H7 (cell line): ENCODE measurements at regions not wholly inside any gene's neighbourhood (a gene's known extent, or its start where the extent isn't known, plus 50 kb on each side); places are given as distances from the start of the nearest gene placed in this dataset.
"Not testable (repeated sequence)": the region's sequence is repeated elsewhere in the genome, so short reads cannot be mapped to it uniquely, and the experiment has no call there.

Experiments used
- DNase-seq: peaks from one replicate; pipeline ENCODE4 v3.0.0; 2012
- H3K27me3 ChIP-seq: 2 replicates; pipeline ENCODE4 v1.6.0; 2011; ENCODE audit warnings: mild to moderate bottlenecking, low read length; ENCODE audit not compliant: control insufficient read depth, insufficient read depth
- H3K36me3 ChIP-seq: replicated peaks from 2 replicates; pipeline ENCODE4 v1.5.1; 2011; ENCODE audit warnings: low read length; ENCODE audit not compliant: control insufficient read depth, insufficient read depth
- H3K4me3 ChIP-seq: 2 replicates; pipeline ENCODE4 v1.5.1; 2011; ENCODE audit warnings: low read depth, mild to moderate bottlenecking, control low read depth, low read length, moderate library complexity; ENCODE audit not compliant: insufficient read depth

DNA sequence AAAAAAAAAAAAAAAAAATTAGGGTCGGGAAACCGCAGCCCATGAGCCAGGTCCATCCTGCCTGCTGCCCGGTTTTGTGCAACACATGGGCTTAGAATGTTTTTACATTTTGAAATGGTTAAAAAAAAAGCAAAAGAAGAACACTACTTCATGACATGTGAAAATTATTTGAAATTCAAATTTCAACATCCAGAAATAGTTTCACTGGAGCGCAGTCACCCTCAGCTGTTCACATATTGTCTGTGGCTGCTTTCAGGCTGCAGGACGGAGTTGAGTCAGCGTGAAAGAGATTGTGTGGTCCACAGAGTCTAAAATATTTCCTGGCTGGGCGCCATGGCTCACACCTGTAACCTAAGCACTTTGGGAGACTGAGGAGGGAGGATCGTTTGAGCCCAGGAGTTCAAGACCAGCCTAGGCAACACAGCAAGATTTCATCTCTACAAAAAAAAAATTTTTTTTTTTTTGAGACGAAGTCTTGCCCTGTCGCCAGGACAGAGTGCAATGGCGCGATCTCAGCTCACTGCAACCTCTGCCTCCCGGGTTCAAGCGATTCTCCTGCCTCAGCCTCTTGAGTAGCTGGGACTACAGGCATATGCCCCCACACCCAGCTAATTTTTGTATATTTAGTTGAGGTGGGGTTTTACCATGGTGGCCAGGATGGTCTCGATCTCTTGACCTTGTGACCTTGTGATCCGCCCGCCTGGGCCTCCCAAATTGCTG lies 63.9 kb upstream of the ECHDC3 start:
- no peaks in the 10 kb centered on the region for H3K36me3 ChIP-seq
- no peak overlapping the region for H3K4me3 ChIP-seq
- H3K27me3 ChIP-seq = no peaks in the 10 kb centered on the region; the same call in 1 of the 2 replicates
- DNase-seq = no peak

DNA sequence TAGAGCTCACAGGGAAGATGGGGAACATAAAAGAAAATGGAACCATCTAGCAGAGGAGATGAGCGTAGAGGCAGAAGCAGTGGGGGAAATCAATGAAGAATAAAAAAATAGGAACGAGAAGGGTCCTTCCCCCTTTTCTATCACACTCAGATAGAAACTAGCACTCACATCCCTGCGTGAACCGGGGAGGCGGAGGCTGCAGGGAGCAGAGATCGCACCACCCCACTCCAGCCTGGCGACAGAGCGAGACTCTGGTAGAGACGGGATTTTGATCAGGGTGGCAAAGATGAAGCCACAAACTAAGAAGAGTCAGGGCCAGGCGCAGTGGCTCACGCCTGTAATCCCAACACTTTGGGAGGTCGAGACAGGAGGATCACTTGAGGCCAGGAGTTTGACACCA lies 64.7 kb upstream of the ECHDC3 start:
- no peaks in the 10 kb centered on the region for H3K36me3 ChIP-seq
- H3K27me3 ChIP-seq = no peaks in the 10 kb centered on the region; the same call in 1 of the 2 replicates
- DNase-seq = no peak
- no peak overlapping the region for H3K4me3 ChIP-seq

- Histone ChIP-seq H3K4me3 (no peak overlapping the region), H3K36me3 (no peaks in the 10 kb centered on the region), H3K27me3 (no peaks in the 10 kb centered on the region)
- DNase-seq = no peak
Observed at GRCh38 chr10:11673346-11674280, 62.2 kb upstream of the USP6NL start.

DNA sequence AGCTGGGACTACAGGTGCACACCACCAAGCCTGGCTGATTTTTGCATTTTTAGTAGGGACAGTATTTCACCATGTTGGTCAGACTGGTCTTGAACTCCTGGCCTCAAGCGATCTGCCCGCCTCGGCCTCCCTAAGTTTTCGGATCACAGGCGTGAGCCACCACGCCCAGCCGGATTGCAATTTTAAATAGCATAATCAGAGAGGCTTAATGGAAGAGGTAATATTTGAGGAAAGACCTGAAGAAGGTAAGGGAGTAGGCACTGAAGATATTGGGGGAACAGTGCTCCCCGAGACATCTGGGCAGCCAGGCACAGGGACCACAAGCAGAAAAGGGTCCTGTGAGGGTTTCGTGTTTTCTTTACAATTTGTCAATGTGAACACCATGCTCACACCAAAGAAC lies 61.4 kb upstream of the USP6NL start:
- Histone ChIP-seq H3K27me3 (no peaks in the 10 kb centered on the region), H3K36me3 (no peaks in the 10 kb centered on the region), H3K4me3 (no peak overlapping the region)
- DNase-seq = no peak

DNA sequence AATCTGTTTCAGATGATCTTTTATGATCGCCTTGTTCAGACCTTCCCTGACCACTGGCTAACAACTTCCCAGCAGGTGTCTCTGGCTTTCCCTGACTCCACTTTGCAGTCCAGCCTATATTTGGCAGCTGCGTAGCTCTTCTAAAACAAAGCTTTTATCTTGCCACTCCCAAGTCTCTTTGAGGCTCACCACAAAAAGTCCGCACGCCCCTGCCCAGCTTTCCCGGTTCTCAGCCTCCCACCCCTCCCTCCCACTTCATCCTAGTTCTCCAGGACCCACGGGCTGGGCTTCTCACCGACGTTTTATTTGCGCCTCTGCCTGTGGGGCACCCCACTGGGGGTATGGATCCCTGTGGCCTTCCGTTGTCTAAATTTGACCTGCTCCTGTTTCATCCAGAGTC lies 58.9 kb upstream of the USP6NL start:
- Histone ChIP-seq H3K27me3 (no peaks in the 10 kb centered on the region), H3K4me3 (no peak overlapping the region), H3K36me3 (no peaks in the 10 kb centered on the region)
- DNase-seq = no peak

DNA sequence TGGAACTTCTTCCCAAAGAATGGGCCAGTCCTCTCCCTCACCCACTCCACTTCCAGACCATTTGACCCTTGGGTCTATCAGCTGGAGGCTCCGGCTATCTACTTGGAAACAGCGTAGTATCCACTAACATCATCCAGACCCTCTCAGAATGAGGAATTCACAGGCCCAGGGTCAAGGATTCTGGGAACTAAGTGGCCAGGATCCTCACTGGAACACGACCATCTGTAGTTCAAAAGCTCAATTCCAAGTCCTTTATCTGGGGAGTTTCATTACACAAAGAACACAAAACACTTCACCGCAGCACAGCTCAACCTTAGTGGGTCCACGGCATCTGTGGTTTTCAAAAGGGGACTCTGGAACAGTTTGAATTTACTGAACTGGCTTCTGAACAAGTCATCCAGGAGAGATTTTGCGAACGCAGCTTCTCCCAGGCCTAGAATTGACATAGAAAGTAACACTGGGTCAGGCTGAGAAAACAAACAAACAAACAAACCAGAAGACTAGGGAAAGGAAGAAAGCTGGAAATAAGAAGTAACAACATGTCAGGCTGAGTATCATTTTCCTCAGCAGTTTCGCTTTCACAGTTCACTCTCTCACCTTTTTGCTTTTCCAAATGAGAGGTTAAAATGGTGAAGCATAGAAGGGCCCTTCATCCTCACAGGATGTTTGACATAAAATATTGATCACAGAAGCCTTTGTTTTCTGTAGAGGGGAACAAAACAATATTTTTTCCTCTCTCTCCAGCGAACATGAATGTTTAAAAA lies 57.6 kb upstream of the USP6NL start:
- Histone ChIP-seq H3K27me3 (no peaks in the 10 kb centered on the region), H3K36me3 (no peaks in the 10 kb centered on the region), H3K4me3 (no peak overlapping the region)
- no peak for DNase-seq

DNA sequence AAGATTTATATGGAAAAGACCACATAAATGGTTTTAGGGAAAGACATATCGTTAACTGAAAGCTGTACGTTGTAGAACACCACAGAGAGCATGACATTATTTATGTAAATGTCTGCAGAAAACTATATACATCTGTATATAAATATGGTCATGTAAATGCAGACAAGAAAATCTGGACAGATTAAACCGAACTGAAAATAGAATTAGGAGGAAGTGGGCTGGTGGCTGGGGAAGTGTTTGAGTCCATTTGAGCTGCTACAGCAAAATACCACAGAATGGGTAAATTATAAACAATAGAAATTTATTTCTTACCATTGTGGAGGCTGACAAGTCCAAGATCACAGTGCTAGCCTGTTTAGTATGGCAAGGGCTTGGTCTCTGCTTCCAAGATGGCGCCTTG lies 56.3 kb upstream of the USP6NL start:
- H3K36me3 ChIP-seq = no peaks in the 10 kb centered on the region
- H3K27me3 ChIP-seq = no peaks in the 10 kb centered on the region
- DNase-seq = no peak
- no peak overlapping the region for H3K4me3 ChIP-seq

GRCh38 chr10:11663763-11664555 lies 52.5 kb upstream of the USP6NL start:
- no peak overlapping the region for H3K4me3 ChIP-seq
- H3K36me3 ChIP-seq = no peaks in the 10 kb centered on the region
- DNase-seq = no peak
- H3K27me3 ChIP-seq = no peaks in the 10 kb centered on the region

- H3K36me3 ChIP-seq, H3K27me3 ChIP-seq, H3K4me3 ChIP-seq, DNase-seq: not testable (repeated sequence)
Observed at GRCh38 chr10:11663126-11663515, 51.7 kb upstream of the USP6NL start.

GRCh38 chr10:11661441-11661840 lies 50.0 kb upstream of the USP6NL start:
- no peaks in the 10 kb centered on the region for H3K27me3 ChIP-seq
- no peak for DNase-seq
- H3K4me3 ChIP-seq = no peak overlapping the region
- no peaks in the 10 kb centered on the region for H3K36me3 ChIP-seq
